ENCODE measurements at regions not wholly inside any gene's neighbourhood (a gene's known extent, or its start where the extent isn't known, plus 50 kb on each side); places are given as distances from the start of the nearest gene placed in this dataset.

- no TSS peak for BruUV-seq (replicated peaks)
- intact Hi-C loops (cut with micrococcal nuclease; ENCODE audit: unreplicated experiment), result no loop called here
- CTCF ChIA-PET, result no interaction called here
- FAIRE-seq (no peak), ATAC-seq (no peak), DNase-seq (ENCODE audit: low read depth, low spot score) (no peak)
- SMC1A ChIA-PET (ENCODE audit: uncharacterized antibody, unreplicated experiment), result no interaction called here
- no peak for TF ChIP-seq CBX5 (IDR thresholded peaks at IDR 0.05; ENCODE audit: low read depth)
- TF ChIP-seq, protein P1, sequence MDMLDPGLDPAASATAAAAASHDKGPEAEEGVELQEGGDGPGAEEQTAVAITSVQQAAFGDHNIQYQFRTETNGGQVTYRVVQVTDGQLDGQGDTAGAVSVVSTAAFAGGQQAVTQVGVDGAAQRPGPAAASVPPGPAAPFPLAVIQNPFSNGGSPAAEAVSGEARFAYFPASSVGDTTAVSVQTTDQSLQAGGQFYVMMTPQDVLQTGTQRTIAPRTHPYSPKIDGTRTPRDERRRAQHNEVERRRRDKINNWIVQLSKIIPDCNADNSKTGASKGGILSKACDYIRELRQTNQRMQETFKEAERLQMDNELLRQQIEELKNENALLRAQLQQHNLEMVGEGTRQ (IDR thresholded peaks at IDR 0.05; ENCODE audit: borderline replicate concordance, low read depth, low read length), result no peak
- RAD21 ChIA-PET (ENCODE audit: unreplicated experiment), result no interaction called here
- in situ Hi-C loops (cut with MboI), result no loop called here
- Histone ChIP-seq H2AFZ (ENCODE audit: control insufficient read depth, low read depth, low read length) (no peak overlapping the region), H3K4me1 (ENCODE audit: control insufficient read depth, insufficient read depth, low read length) (no peaks in the 10 kb centered on the region), H3K9me3 (replicated peaks; ENCODE audit: control insufficient read depth, insufficient read depth, low read length) (no peaks in the 10 kb centered on the region), H3K27ac (ENCODE audit: control insufficient read depth, insufficient read depth) (no peak overlapping the region), H3K79me2 (ENCODE audit: control insufficient read depth, insufficient read depth, low read length) (no peaks in the 10 kb centered on the region), H3K27me3 (replicated peaks in 1 of 2; ENCODE audit: control insufficient read depth in 2 of 2, insufficient read depth in 2 of 2, low read length in 1 of 2) (no peaks in the 10 kb centered on the region), H3K4me2 (ENCODE audit: control insufficient read depth, insufficient read depth) (no peak overlapping the region), H3K9ac (ENCODE audit: control insufficient read depth, insufficient read depth, low read length) (no peak overlapping the region), H3K36me3 (ENCODE audit: control insufficient read depth in 2 of 2, insufficient read depth in 2 of 2, low read length in 1 of 2) (no peaks in the 10 kb centered on the region), H4K20me1 (ENCODE audit: control insufficient read depth, insufficient read depth) (no peaks in the 10 kb centered on the region), H3K4me3 (no peak overlapping the region)
- POLR2A ChIA-PET, result no interaction called here
- WGBS (ENCODE audit: insufficient coverage, insufficient replicate concordance, low lambda C conversion rate, missing lambda C conversion rate), result 16% methylated on average over 6 of the region's 6 CpGs
Observed at GRCh38 chr1:216916890-216917438, 193.7 kb upstream of the ESRRG start.

DNA sequence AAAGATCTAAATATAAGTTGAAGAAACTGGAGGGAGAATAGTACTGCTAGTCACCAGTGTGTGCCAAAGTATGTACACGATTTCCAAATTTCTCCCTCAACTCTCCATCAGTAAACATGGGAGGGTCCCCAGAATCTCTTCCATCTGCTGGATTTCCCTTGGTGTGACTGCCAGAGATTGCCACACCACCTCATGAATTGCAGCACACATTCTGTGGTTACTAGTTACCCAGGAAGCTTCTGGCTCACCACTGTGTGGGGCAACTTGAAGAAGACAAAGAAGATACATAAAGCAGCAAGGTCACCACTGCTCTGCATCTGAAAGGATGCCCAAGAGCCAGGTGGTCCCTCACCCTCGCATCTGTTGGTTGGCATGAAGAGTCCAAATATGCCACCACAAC lies 191.7 kb upstream of the ESRRG start:
- BruUV-seq (replicated peaks), result no TSS peak
- Histone ChIP-seq H3K9me3 (replicated peaks; ENCODE audit: control insufficient read depth, insufficient read depth, low read length) (no peaks in the 10 kb centered on the region), H3K4me1 (ENCODE audit: control insufficient read depth, insufficient read depth, low read length) (no peaks in the 10 kb centered on the region), H3K9ac (ENCODE audit: control insufficient read depth, insufficient read depth, low read length) (no peak overlapping the region), H3K36me3 (ENCODE audit: control insufficient read depth in 2 of 2, insufficient read depth in 2 of 2, low read length in 1 of 2) (no peaks in the 10 kb centered on the region), H3K27me3 (replicated peaks in 1 of 2; ENCODE audit: control insufficient read depth in 2 of 2, insufficient read depth in 2 of 2, low read length in 1 of 2) (no peaks in the 10 kb centered on the region), H3K4me3 (no peak overlapping the region), H3K79me2 (ENCODE audit: control insufficient read depth, insufficient read depth, low read length) (no peaks in the 10 kb centered on the region), H3K27ac (ENCODE audit: control insufficient read depth, insufficient read depth) (no peak overlapping the region), H4K20me1 (ENCODE audit: control insufficient read depth, insufficient read depth) (no peaks in the 10 kb centered on the region), H3K4me2 (ENCODE audit: control insufficient read depth, insufficient read depth) (no peak overlapping the region), H2AFZ (ENCODE audit: control insufficient read depth, low read depth, low read length) (no peak overlapping the region)
- CTCF ChIA-PET, result no interaction called here
- FAIRE-seq, result no peak
- SMC1A ChIA-PET (ENCODE audit: uncharacterized antibody, unreplicated experiment), result no interaction called here
- RAD21 ChIA-PET (ENCODE audit: unreplicated experiment), result no interaction called here
- intact Hi-C loops (cut with micrococcal nuclease; ENCODE audit: unreplicated experiment), result no loop called here
- in situ Hi-C loops (cut with MboI), result no loop called here
- no peak for DNase-seq (ENCODE audit: low read depth, low spot score)
- POLR2A ChIA-PET, result no interaction called here
- ATAC-seq, result no peak
- no peak for TF ChIP-seq MTA2 (IDR thresholded peaks at IDR 0.05; ENCODE audit: low read depth)
- 30% methylated on average over 2 of the region's 2 CpGs for WGBS (ENCODE audit: insufficient coverage, insufficient replicate concordance, low lambda C conversion rate, missing lambda C conversion rate)

Measured in GM12878 (cell line).